ENCODE measurements at regions not wholly inside any gene's neighbourhood (a gene's known extent, or its start where the extent isn't known, plus 50 kb on each side); places are given as distances from the start of the nearest gene placed in this dataset.

DNA sequence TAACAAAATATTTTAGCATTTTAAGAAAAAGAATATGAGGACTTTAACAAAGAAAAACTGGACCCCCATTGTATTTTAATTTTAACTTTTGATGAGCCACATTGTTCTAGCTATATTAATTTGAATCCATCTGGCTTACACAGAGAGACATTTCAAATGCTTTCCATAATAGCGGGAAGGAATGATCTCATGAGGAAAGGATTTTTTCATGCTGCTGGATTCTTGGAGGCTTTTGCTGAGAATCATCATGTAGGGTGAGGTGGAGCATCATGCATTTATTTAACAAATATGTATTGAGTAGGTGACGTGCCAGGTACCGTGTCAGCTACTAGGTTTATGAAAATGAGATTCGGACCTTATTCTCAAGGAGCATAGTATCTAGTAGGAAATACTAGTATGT, 1006.3 kb downstream of the SORCS1 start:
- TF ChIP-seq, protein P1, sequence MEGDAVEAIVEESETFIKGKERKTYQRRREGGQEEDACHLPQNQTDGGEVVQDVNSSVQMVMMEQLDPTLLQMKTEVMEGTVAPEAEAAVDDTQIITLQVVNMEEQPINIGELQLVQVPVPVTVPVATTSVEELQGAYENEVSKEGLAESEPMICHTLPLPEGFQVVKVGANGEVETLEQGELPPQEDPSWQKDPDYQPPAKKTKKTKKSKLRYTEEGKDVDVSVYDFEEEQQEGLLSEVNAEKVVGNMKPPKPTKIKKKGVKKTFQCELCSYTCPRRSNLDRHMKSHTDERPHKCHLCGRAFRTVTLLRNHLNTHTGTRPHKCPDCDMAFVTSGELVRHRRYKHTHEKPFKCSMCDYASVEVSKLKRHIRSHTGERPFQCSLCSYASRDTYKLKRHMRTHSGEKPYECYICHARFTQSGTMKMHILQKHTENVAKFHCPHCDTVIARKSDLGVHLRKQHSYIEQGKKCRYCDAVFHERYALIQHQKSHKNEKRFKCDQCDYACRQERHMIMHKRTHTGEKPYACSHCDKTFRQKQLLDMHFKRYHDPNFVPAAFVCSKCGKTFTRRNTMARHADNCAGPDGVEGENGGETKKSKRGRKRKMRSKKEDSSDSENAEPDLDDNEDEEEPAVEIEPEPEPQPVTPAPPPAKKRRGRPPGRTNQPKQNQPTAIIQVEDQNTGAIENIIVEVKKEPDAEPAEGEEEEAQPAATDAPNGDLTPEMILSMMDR (IDR thresholded peaks at IDR 0.05), result no peak
- no peak for TF ChIP-seq EZH2 (IDR thresholded peaks at IDR 0.05; ENCODE audit: borderline replicate concordance, insufficient read depth, low read depth, low read length, poor library complexity, severe bottlenecking)

Measured in B cell (primary cell).